Endodermal cell (in vitro differentiated cells): ENCODE measurements at regions not wholly inside any gene's neighbourhood (a gene's known extent, or its start where the extent isn't known, plus 50 kb on each side); places are given as distances from the start of the nearest gene placed in this dataset.

Source experiments
- DNase-seq: peaks from one replicate; pipeline ENCODE4 v3.0.0-alpha.2; 2017
- H3K27ac ChIP-seq: 2 replicates; pipeline ENCODE4 v1.5.1; 2013; ENCODE audit warnings: mild to moderate bottlenecking, low read depth, low read length, moderate library complexity
- H3K27me3 ChIP-seq: 2 replicates; pipeline ENCODE4 v1.6.1; 2013; ENCODE audit warnings: mild to moderate bottlenecking, low read length, moderate library complexity; ENCODE audit not compliant: insufficient read depth, control insufficient read depth, poor library complexity, severe bottlenecking
- H3K36me3 ChIP-seq: 2 replicates; pipeline ENCODE4 v1.7.0; 2013; ENCODE audit warnings: mild to moderate bottlenecking, low read length, moderate library complexity; ENCODE audit not compliant: control insufficient read depth, insufficient read depth
- H3K4me1 ChIP-seq: one replicate; pipeline ENCODE4 v1.7.0; 2013; ENCODE audit warnings: low read length; ENCODE audit not compliant: control insufficient read depth, insufficient read depth
- H3K4me3 ChIP-seq: 2 replicates; pipeline ENCODE4 v1.5.1; 2013; ENCODE audit warnings: mild to moderate bottlenecking, low read length, moderate library complexity
- H3K9ac ChIP-seq: 2 replicates; pipeline ENCODE4 v1.6.1; 2013; ENCODE audit warnings: mild to moderate bottlenecking, low read length, moderate library complexity; ENCODE audit not compliant: poor library complexity, severe bottlenecking; ENCODE audit errors: extremely low read depth
- H3K9me3 ChIP-seq: 2 replicates; pipeline ENCODE4 v1.6.1; 2013; ENCODE audit warnings: mild to moderate bottlenecking, low read length, moderate library complexity; ENCODE audit not compliant: control insufficient read depth
- H3K27ac Mint-ChIP-seq: 2 replicates; pipeline ENCODE4 v1.8.0; 2020; ENCODE audit warnings: mixed read lengths
- H3K27me3 Mint-ChIP-seq: 2 replicates; pipeline ENCODE4 v1.8.0; 2021; ENCODE audit warnings: mild to moderate bottlenecking, mixed read lengths; ENCODE audit not compliant: insufficient read depth
- H3K36me3 Mint-ChIP-seq: 2 replicates; pipeline ENCODE4 v1.8.0; 2020; ENCODE audit warnings: low read depth, mixed read lengths
- H3K4me1 Mint-ChIP-seq: 2 replicates; pipeline ENCODE4 v1.8.0; 2020; ENCODE audit warnings: mixed read lengths
- H3K4me3 Mint-ChIP-seq: 2 replicates; pipeline ENCODE4 v1.8.0; 2020; ENCODE audit warnings: mild to moderate bottlenecking, moderate library complexity, mixed read lengths
- H3K9me3 Mint-ChIP-seq: 2 replicates; pipeline ENCODE4 v1.8.0; 2020; ENCODE audit warnings: mild to moderate bottlenecking, mixed read lengths
- CTCF ChIP-seq: fragments of 200-600 bp; sonication (generic); conservative IDR thresholded peaks from 2 replicates; pipeline ENCODE4 v1.5.0; 2021; ENCODE audit warnings: antibody characterized with exemption, mild to moderate bottlenecking
- WGBS, 2 experiments: methylation state at CpG; one replicate each; pipeline versions ENCODE4 v1.1.5 to v1.1.7; 2013; ENCODE audit warnings: missing lambda C conversion rate in 2 of 2, mixed read lengths in 1 of 2; ENCODE audit not compliant: insufficient coverage in 1 of 2, insufficient read length in 1 of 2; 5-methylcytosine and 5-hydroxymethylcytosine counted together

- Mint-ChIP-seq H3K27me3 (no peaks in the 10 kb centered on the region), H3K36me3 (no peaks in the 10 kb centered on the region), H3K27ac (no peak overlapping the region), H3K4me1 (no peaks in the 10 kb centered on the region), H3K9me3 (peaks cover 1% of the 10 kb centered on the region), H3K4me3 (no peak overlapping the region)
- TF ChIP-seq CTCF, result peak; percentile 14
- Histone ChIP-seq H3K9me3 (no peaks in the 10 kb centered on the region), H3K4me3 (no peak overlapping the region), H3K27ac (no peak overlapping the region), H3K27me3 (no peaks in the 10 kb centered on the region), H3K9ac (no peak overlapping the region), H3K4me1 (no peaks in the 10 kb centered on the region), H3K36me3 (no peaks in the 10 kb centered on the region)
- 88 to 100% methylated on average over 1 of the region's 1 CpG for WGBS, 2 experiments
- DNase-seq, result no peak
Measured at GRCh38 chr5:30572279-30572678, 621.2 kb upstream of the CDH6 start.

GRCh38 chr5:30561771-30562170 lies 631.7 kb upstream of the CDH6 start:
- Mint-ChIP-seq H3K27ac (no peak overlapping the region), H3K36me3 (no peaks in the 10 kb centered on the region), H3K4me1 (no peaks in the 10 kb centered on the region), H3K4me3 (no peak overlapping the region), H3K27me3 (no peaks in the 10 kb centered on the region), H3K9me3 (no peaks in the 10 kb centered on the region)
- Histone ChIP-seq H3K9me3 (no peaks in the 10 kb centered on the region), H3K27me3 (no peaks in the 10 kb centered on the region), H3K4me3 (no peak overlapping the region), H3K4me1 (no peaks in the 10 kb centered on the region), H3K27ac (no peak overlapping the region), H3K36me3 (no peaks in the 10 kb centered on the region), H3K9ac (no peak overlapping the region)
- no peak for DNase-seq
- TF ChIP-seq CTCF, result no peak
- 100% methylated on average over 2 of the region's 2 CpGs for WGBS, 2 experiments

- Mint-ChIP-seq H3K4me3 (no peak overlapping the region), H3K9me3 (no peaks in the 10 kb centered on the region), H3K27ac (no peak overlapping the region), H3K4me1 (peaks cover 5% of the 10 kb centered on the region), H3K27me3 (no peaks in the 10 kb centered on the region), H3K36me3 (no peaks in the 10 kb centered on the region)
- 92 to 100% methylated on average over 1 to 4 of the region's 4 CpGs for WGBS, 2 experiments
- Histone ChIP-seq H3K27ac (no peak overlapping the region), H3K9ac (no peak overlapping the region), H3K27me3 (no peaks in the 10 kb centered on the region), H3K9me3 (no peaks in the 10 kb centered on the region), H3K36me3 (no peaks in the 10 kb centered on the region), H3K4me1 (no peaks in the 10 kb centered on the region), H3K4me3 (no peak overlapping the region)
- DNase-seq, result no peak
- TF ChIP-seq CTCF, result no peak
Measured at GRCh38 chr5:30551618-30552017, 641.9 kb upstream of the CDH6 start.
